ENCODE measurements at regions not wholly inside any gene's neighbourhood (a gene's known extent, or its start where the extent isn't known, plus 50 kb on each side); places are given as distances from the start of the nearest gene placed in this dataset.
"Not testable (repeated sequence)": the region's sequence is repeated elsewhere in the genome, so short reads cannot be mapped to it uniquely, and the experiment has no call there.

DNA sequence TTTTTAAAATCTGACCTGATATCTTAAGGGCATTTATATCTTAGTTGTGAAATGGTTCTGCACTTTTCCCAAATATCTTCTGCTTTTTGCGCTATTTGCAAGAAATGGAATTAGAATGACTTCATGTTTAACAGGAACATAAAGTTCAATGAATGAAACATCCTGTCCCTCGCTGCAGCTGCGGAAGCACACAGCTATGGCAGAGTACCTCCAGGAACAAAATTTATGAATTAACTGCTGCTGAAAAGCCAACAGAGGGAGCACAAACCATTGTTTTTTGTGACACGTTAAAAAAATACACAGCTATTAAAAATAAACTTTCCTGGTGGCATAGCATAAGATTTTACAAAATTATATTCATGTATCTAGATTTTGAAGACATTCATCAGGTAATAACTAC lies 404.4 kb upstream of the MDFIC2 start:
- TF ChIP-seq POLR2A (IDR thresholded peaks at IDR 0.05) = no peak
- TF ChIP-seq, protein P1, sequence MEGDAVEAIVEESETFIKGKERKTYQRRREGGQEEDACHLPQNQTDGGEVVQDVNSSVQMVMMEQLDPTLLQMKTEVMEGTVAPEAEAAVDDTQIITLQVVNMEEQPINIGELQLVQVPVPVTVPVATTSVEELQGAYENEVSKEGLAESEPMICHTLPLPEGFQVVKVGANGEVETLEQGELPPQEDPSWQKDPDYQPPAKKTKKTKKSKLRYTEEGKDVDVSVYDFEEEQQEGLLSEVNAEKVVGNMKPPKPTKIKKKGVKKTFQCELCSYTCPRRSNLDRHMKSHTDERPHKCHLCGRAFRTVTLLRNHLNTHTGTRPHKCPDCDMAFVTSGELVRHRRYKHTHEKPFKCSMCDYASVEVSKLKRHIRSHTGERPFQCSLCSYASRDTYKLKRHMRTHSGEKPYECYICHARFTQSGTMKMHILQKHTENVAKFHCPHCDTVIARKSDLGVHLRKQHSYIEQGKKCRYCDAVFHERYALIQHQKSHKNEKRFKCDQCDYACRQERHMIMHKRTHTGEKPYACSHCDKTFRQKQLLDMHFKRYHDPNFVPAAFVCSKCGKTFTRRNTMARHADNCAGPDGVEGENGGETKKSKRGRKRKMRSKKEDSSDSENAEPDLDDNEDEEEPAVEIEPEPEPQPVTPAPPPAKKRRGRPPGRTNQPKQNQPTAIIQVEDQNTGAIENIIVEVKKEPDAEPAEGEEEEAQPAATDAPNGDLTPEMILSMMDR (IDR thresholded peaks at IDR 0.05) = peak in 2 of 3 donors; percentile 42 to 48
- H3K27ac ChIP-seq = no peak overlapping the region
- H3K4me1 ChIP-seq = no peaks in the 10 kb centered on the region
- peaks cover 10 to 18% of the 10 kb centered on the region in 2 donors for H3K9me3 ChIP-seq
- intact Hi-C loops (cut with DNase I; ENCODE audit: low total_unique reads) = no loop called here
- no peak overlapping the region for H3K4me3 ChIP-seq
- no peaks in the 10 kb centered on the region for H3K27me3 ChIP-seq
- DNase-seq (ENCODE audit: low spot score in 2 of 2) = no peak
- H3K36me3 ChIP-seq = no peaks in the 10 kb centered on the region

DNA sequence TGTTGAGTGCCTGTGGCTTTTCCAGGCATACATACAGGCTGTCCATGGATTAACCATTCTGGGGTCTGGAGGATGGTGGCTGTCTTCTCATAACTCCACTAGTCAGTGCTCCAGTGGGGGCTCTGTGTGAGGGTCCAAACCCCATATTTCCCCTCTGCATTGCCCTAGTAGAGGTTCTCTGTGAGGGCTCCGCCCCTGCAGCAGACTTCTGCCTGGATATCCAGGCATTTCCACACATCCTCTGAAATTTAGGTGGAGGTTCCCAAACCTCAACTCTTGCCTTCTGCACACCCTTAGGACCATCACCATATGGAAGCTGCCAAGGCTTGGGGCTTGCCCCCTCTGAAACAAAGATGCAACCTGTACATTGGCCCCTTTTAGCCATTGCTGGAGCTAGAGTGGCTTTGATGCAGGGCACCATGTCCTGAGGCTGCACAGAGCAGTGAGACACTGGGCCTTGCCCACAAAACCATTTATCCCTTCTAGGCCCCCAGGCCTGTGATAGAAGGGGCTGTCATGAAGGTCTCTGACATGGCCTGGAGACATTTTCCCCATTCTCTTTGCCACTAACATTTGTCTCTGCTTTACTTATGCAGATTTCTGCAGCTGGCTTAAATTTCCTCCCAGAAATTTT lies 400.1 kb upstream of the MDFIC2 start:
- H3K4me1 ChIP-seq = no peaks in the 10 kb centered on the region
- H3K4me3 ChIP-seq = no peak overlapping the region
- H3K9me3 ChIP-seq = peaks cover 10 to 19% of the 10 kb centered on the region in 2 donors
- TF ChIP-seq POLR2A (IDR thresholded peaks at IDR 0.05) = no peak
- TF ChIP-seq POLR2AphosphoS5 (IDR thresholded peaks at IDR 0.05) = no peak
- TF ChIP-seq, protein P1 (IDR thresholded peaks at IDR 0.05) = no peak
- DNase-seq (ENCODE audit: low spot score in 2 of 2) = no peak
- H3K27me3 ChIP-seq = no peaks in the 10 kb centered on the region
- H3K27ac ChIP-seq = no peak overlapping the region
- intact Hi-C loops (cut with DNase I; ENCODE audit: low total_unique reads) = no loop called here
- no peaks in the 10 kb centered on the region for H3K36me3 ChIP-seq

DNA sequence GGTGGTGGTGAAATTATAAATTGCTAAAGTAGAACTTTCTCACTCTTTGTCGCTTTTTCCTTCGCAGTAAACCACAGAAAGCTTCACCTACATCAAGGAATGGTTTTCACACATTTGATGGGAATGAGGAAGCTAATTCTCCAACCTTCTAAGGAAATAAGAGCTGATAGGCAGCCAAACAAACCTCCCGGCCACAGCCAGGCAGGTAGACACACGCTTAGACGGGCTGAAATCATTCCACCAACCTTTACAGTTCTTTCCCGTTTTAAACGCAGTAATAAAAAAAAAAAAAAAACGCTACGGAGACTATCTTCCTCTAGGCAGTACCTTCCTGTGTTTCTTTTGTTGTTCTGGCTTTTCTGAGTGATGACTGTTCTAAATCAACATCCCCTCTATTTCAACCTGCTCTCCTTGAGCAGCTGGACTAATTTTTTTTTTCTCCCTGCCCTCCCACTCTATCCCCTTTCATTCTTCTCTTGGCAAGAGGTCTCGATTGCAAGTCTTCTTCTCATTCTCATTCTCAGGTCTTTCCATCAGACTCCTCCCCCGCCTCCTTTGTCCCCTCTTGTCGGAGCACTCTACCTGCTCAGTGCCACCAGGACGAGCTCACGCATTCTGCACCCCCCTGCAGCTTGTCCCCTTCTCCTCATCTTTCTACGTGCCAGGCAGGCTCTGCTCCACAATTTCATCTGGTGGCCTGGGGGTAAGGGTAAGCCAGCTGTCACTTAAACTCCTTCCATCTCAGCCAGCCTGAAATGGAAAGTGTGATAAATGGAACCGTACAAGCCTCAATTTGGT lies 391.1 kb upstream of the MDFIC2 start:
- no peaks in the 10 kb centered on the region for H3K36me3 ChIP-seq
- no peak for TF ChIP-seq POLR2AphosphoS5 (IDR thresholded peaks at IDR 0.05)
- TF ChIP-seq, protein P1 (IDR thresholded peaks at IDR 0.05) = no peak
- TF ChIP-seq POLR2A (IDR thresholded peaks at IDR 0.05) = no peak
- no peaks in the 10 kb centered on the region for H3K27me3 ChIP-seq
- H3K9me3 ChIP-seq = no peaks in the 10 kb centered on the region
- intact Hi-C loops (cut with DNase I; ENCODE audit: low total_unique reads) = no loop called here
- peak overlapping the region in 2 of 3 donors; percentile 2 to 19 for H3K4me3 ChIP-seq
- peak overlapping the region; percentile 45 to 58 for H3K27ac ChIP-seq
- peak in 1 of 2 donors; percentile 69 for DNase-seq (ENCODE audit: low spot score in 2 of 2)
- H3K4me1 ChIP-seq = no peaks in the 10 kb centered on the region

DNA sequence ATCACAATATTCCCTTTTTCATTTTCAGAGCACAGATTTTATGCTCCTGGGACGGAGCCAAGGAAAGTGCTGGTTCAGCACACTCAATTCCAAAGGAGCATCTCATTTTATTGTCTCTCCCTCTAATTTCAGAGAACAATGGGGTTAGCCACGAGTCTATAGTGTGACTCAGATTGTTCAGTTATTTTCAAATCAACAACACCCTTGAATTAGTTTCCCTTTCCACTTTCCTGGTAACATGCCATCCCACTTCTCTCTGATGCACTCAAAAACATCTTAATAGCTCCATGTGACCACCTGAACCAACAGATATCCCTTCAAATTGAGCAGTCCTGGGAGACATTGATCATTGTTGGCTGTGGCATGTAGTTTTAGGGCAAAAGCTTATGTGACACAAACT lies 389.7 kb upstream of the MDFIC2 start:
- Histone ChIP-seq H3K27me3 (no peaks in the 10 kb centered on the region), H3K4me3 (no peak overlapping the region), H3K9me3 (no peaks in the 10 kb centered on the region), H3K36me3 (no peaks in the 10 kb centered on the region), H3K4me1 (no peaks in the 10 kb centered on the region), H3K27ac (peak overlapping the region; percentile 58 to 68)
- DNase-seq (ENCODE audit: low spot score in 2 of 2) = no peak
- TF ChIP-seq POLR2A (IDR thresholded peaks at IDR 0.05) (no peak), POLR2AphosphoS5 (IDR thresholded peaks at IDR 0.05) (no peak)
- TF ChIP-seq, protein P1 (IDR thresholded peaks at IDR 0.05) = no peak
- intact Hi-C loops (cut with DNase I; ENCODE audit: low total_unique reads) = no loop called here

DNA sequence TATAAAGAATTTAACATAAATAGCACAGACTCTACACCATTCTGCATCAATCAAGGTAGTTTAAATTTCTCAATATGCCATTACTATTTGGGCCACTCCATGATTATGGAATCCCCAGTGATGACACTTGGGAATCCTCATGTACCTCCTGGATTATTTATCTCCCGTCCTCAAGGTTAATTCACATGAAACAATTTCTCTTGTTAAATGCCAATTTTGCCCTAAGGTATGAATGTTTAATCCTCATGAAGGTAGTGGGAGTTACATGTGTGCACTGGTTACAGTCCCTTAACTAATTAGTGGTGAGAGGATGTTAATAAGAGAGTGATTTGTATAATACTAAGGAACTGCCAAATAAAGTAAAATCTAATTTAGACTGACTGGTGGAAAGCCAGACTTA lies 372.3 kb upstream of the MDFIC2 start:
- H3K36me3 ChIP-seq = no peaks in the 10 kb centered on the region
- H3K4me1 ChIP-seq = no peaks in the 10 kb centered on the region
- TF ChIP-seq POLR2AphosphoS5 (IDR thresholded peaks at IDR 0.05) = no peak
- H3K9me3 ChIP-seq = no peaks in the 10 kb centered on the region
- no peak overlapping the region for H3K4me3 ChIP-seq
- H3K27ac ChIP-seq = no peak overlapping the region
- no peaks in the 10 kb centered on the region for H3K27me3 ChIP-seq
- no peak for DNase-seq (ENCODE audit: low spot score in 2 of 2)
- intact Hi-C loops (cut with DNase I; ENCODE audit: low total_unique reads) = no loop called here

DNA sequence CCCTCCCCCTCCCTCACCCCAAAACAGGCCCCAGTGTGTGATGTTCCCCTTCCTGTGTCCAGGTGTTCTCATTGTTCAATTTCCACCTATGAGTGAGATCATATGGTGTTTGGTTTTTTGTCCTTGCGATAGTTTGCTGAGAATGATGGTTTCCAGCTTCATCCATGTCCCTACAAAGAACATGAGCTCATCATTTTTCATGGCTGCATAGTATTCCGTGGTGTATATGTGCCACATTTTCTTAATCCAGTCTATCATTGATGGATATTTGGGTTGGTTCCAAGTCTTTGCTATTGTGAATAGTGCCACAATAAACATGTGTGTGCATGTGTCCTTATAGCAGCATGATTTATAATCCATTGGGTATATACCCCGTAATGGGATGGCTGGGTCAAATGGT lies 363.4 kb upstream of the MDFIC2 start:
- H3K4me1 ChIP-seq; intact Hi-C loops (cut with DNase I; ENCODE audit: low total_unique reads); H3K9me3 ChIP-seq; DNase-seq (ENCODE audit: low spot score in 2 of 2); H3K36me3 ChIP-seq; H3K4me3 ChIP-seq; H3K27me3 ChIP-seq; H3K27ac ChIP-seq: not testable (repeated sequence)
